ENCODE measurements at regions not wholly inside any gene's neighbourhood (a gene's known extent, or its start where the extent isn't known, plus 50 kb on each side); places are given as distances from the start of the nearest gene placed in this dataset.

- Histone ChIP-seq H3K4me1 (ENCODE audit: control insufficient read depth, extremely low read depth, insufficient read depth, low read length) (peaks cover 4% of the 10 kb centered on the region), H3K9me3 (ENCODE audit: control insufficient read depth, insufficient read depth, low read depth, low read length) (no peaks in the 10 kb centered on the region), H3K27ac (ENCODE audit: insufficient read depth, low read length) (no peak overlapping the region), H3K9ac (ENCODE audit: insufficient read depth, low read length) (no peak overlapping the region), H2AFZ (ENCODE audit: low read length) (no peak overlapping the region), H3K79me2 (ENCODE audit: control insufficient read depth, insufficient read depth, low read length) (no peaks in the 10 kb centered on the region), H3K4me2 (ENCODE audit: extremely low read depth, insufficient read depth, low read length) (no peak overlapping the region), H4K20me1 (ENCODE audit: control insufficient read depth, extremely low read depth, insufficient read depth, low read length) (no peaks in the 10 kb centered on the region), H3K27me3 (ENCODE audit: control insufficient read depth, insufficient read depth, low read length) (no peaks in the 10 kb centered on the region), H3K36me3 (ENCODE audit: control insufficient read depth, insufficient read depth, low read length) (no peaks in the 10 kb centered on the region), H3K4me3 (replicated peaks in 1 of 4; ENCODE audit: control extremely low read depth in 1 of 4, insufficient read depth in 1 of 4, low read depth in 3 of 4, low read length in 4 of 4) (no peak overlapping the region)
- no peak for TF ChIP-seq CTCF (conservative IDR thresholded peaks at IDR 0.05 in 1 of 2, IDR thresholded peaks at IDR 0.05 in 1 of 2; ENCODE audit: low read depth in 1 of 2, low read length in 2 of 2)
- no peak for TF ChIP-seq EZH2 (IDR thresholded peaks at IDR 0.05; ENCODE audit: low read length, missing control alignments)
- no peak for DNase-seq (ENCODE audit: low read depth in 2 of 2)
Observed at GRCh38 chr9:129474740-129475404, 146.0 kb downstream of the C9orf50 start.

GRCh38 chr9:129473523-129474244 is 147.2 kb downstream of the C9orf50 start:
- Histone ChIP-seq H4K20me1 (ENCODE audit: control insufficient read depth, extremely low read depth, insufficient read depth, low read length) (no peaks in the 10 kb centered on the region), H3K4me1 (ENCODE audit: control insufficient read depth, extremely low read depth, insufficient read depth, low read length) (peaks cover 4% of the 10 kb centered on the region), H3K27me3 (ENCODE audit: control insufficient read depth, insufficient read depth, low read length) (no peaks in the 10 kb centered on the region), H3K79me2 (ENCODE audit: control insufficient read depth, insufficient read depth, low read length) (no peaks in the 10 kb centered on the region), H3K4me2 (ENCODE audit: extremely low read depth, insufficient read depth, low read length) (peak overlapping the region; percentile 7), H2AFZ (ENCODE audit: low read length) (no peak overlapping the region), H3K27ac (ENCODE audit: insufficient read depth, low read length) (peak overlapping the region; percentile 23), H3K9ac (ENCODE audit: insufficient read depth, low read length) (no peak overlapping the region), H3K9me3 (ENCODE audit: control insufficient read depth, insufficient read depth, low read depth, low read length) (no peaks in the 10 kb centered on the region), H3K4me3 (replicated peaks in 1 of 4; ENCODE audit: control extremely low read depth in 1 of 4, insufficient read depth in 1 of 4, low read depth in 3 of 4, low read length in 4 of 4) (no peak overlapping the region), H3K36me3 (ENCODE audit: control insufficient read depth, insufficient read depth, low read length) (no peaks in the 10 kb centered on the region)
- DNase-seq (ENCODE audit: low read depth in 2 of 2): peak; percentile 60 to 77
- TF ChIP-seq EZH2 (IDR thresholded peaks at IDR 0.05; ENCODE audit: low read length, missing control alignments) (no peak), CTCF (conservative IDR thresholded peaks at IDR 0.05 in 1 of 2, IDR thresholded peaks at IDR 0.05 in 1 of 2; ENCODE audit: low read depth in 1 of 2, low read length in 2 of 2) (no peak)

GRCh38 chr9:129472651-129473102 is 148.2 kb downstream of the C9orf50 start:
- Histone ChIP-seq H3K4me3 (replicated peaks in 1 of 4; ENCODE audit: control extremely low read depth in 1 of 4, insufficient read depth in 1 of 4, low read depth in 3 of 4, low read length in 4 of 4) (no peak overlapping the region), H3K4me1 (ENCODE audit: control insufficient read depth, extremely low read depth, insufficient read depth, low read length) (peaks cover 4% of the 10 kb centered on the region), H3K4me2 (ENCODE audit: extremely low read depth, insufficient read depth, low read length) (no peak overlapping the region), H3K9me3 (ENCODE audit: control insufficient read depth, insufficient read depth, low read depth, low read length) (no peaks in the 10 kb centered on the region), H3K79me2 (ENCODE audit: control insufficient read depth, insufficient read depth, low read length) (no peaks in the 10 kb centered on the region), H2AFZ (ENCODE audit: low read length) (no peak overlapping the region), H3K9ac (ENCODE audit: insufficient read depth, low read length) (no peak overlapping the region), H3K36me3 (ENCODE audit: control insufficient read depth, insufficient read depth, low read length) (no peaks in the 10 kb centered on the region), H4K20me1 (ENCODE audit: control insufficient read depth, extremely low read depth, insufficient read depth, low read length) (no peaks in the 10 kb centered on the region), H3K27ac (ENCODE audit: insufficient read depth, low read length) (no peak overlapping the region), H3K27me3 (ENCODE audit: control insufficient read depth, insufficient read depth, low read length) (no peaks in the 10 kb centered on the region)
- DNase-seq (ENCODE audit: low read depth in 2 of 2): peak in 1 of 2 donors; percentile 46
- TF ChIP-seq CTCF (conservative IDR thresholded peaks at IDR 0.05 in 1 of 2, IDR thresholded peaks at IDR 0.05 in 1 of 2; ENCODE audit: low read depth in 1 of 2, low read length in 2 of 2) (no peak), EZH2 (IDR thresholded peaks at IDR 0.05; ENCODE audit: low read length, missing control alignments) (no peak)

All from fibroblast of lung (primary cell).